HG03558 (cell line): ENCODE measurements at regions not wholly inside any gene's neighbourhood (a gene's known extent, or its start where the extent isn't known, plus 50 kb on each side); places are given as distances from the start of the nearest gene placed in this dataset.

Experiments used
- ATAC-seq: cut with Tn5 transposase; IDR thresholded peaks from one replicate; pipeline ENCODE4 v1.9.1; 2021; ENCODE audit warnings: moderate number of reproducible peaks; ENCODE audit not compliant: unreplicated experiment; ENCODE audit errors: extremely low read depth

- no peak for ATAC-seq
Observed at GRCh38 chr9:118609355-118610044, 759.7 kb downstream of the BRINP1 start.

- no peak for ATAC-seq
Observed at GRCh38 chr9:118612201-118612600, 757.0 kb downstream of the BRINP1 start.

- no peak for ATAC-seq
Observed at GRCh38 chr9:118613996-118614395, 755.2 kb downstream of the BRINP1 start.

- no peak for ATAC-seq
Observed at GRCh38 chr9:118618084-118618483, 751.2 kb downstream of the BRINP1 start.

GRCh38 chr9:118618849-118619248 is 750.4 kb downstream of the BRINP1 start:
- no peak for ATAC-seq

- ATAC-seq = no peak
Observed at GRCh38 chr9:118624608-118625007, 744.6 kb downstream of the BRINP1 start.

GRCh38 chr9:118630079-118630478 is 739.2 kb downstream of the BRINP1 start:
- no peak for ATAC-seq

- ATAC-seq = no peak
Observed at GRCh38 chr9:118630931-118631595, 738.2 kb downstream of the BRINP1 start.

GRCh38 chr9:118631956-118632355 is 737.3 kb downstream of the BRINP1 start:
- ATAC-seq = no peak

GRCh38 chr9:118635416-118635815 is 733.8 kb downstream of the BRINP1 start:
- ATAC-seq = no peak

GRCh38 chr9:118637681-118638080 is 731.6 kb downstream of the BRINP1 start:
- ATAC-seq = no peak

- no peak for ATAC-seq
Observed at GRCh38 chr9:118640836-118641560, 728.2 kb downstream of the BRINP1 start.

- no peak for ATAC-seq
Observed at GRCh38 chr9:118643118-118643517, 726.1 kb downstream of the BRINP1 start.

GRCh38 chr9:118644066-118644465 is 725.2 kb downstream of the BRINP1 start:
- no peak for ATAC-seq

GRCh38 chr9:118647331-118647730 is 721.9 kb downstream of the BRINP1 start:
- no peak for ATAC-seq

- no peak for ATAC-seq
Observed at GRCh38 chr9:118650417-118650816, 718.8 kb downstream of the BRINP1 start.

GRCh38 chr9:118651511-118651910 is 717.7 kb downstream of the BRINP1 start:
- no peak for ATAC-seq

- ATAC-seq = no peak
Observed at GRCh38 chr9:118652258-118652657, 717.0 kb downstream of the BRINP1 start.

GRCh38 chr9:118652912-118653311 is 716.3 kb downstream of the BRINP1 start:
- no peak for ATAC-seq

GRCh38 chr9:118659011-118659410 is 710.2 kb downstream of the BRINP1 start:
- no peak for ATAC-seq

GRCh38 chr9:118665226-118665919 is 703.9 kb downstream of the BRINP1 start:
- ATAC-seq = no peak
